HG03432 (cell line): ENCODE measurements at regions not wholly inside any gene's neighbourhood (a gene's known extent, or its start where the extent isn't known, plus 50 kb on each side); places are given as distances from the start of the nearest gene placed in this dataset.

ENCODE experiments used
- ATAC-seq: cut with Tn5 transposase; IDR thresholded peaks from one replicate; pipeline ENCODE4 v1.9.1; 2021; ENCODE audit warnings: mild to moderate bottlenecking, moderate library complexity; ENCODE audit not compliant: unreplicated experiment

DNA sequence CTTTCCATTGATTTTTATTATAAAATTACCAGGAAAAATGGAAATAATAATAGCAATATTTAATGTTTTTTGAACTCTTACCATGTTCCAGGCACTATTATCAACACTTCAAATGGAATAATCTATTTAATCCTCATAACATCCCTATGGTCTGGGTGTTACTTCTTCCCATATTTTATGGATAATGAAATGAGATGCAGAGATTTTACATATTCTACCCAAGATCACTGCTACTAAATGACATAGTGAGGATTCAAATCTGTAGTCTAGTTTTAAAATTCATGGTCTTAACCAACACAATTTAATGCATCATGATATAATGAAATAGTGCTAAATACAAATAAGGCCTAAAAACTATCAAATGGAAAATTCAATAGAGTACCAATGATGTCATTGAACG lies 70.4 kb upstream of the COL3A1 start:
- ATAC-seq = no peak

- no peak for ATAC-seq
Observed at GRCh38 chr2:188909036-188909435, 65.1 kb upstream of the COL3A1 start.

DNA sequence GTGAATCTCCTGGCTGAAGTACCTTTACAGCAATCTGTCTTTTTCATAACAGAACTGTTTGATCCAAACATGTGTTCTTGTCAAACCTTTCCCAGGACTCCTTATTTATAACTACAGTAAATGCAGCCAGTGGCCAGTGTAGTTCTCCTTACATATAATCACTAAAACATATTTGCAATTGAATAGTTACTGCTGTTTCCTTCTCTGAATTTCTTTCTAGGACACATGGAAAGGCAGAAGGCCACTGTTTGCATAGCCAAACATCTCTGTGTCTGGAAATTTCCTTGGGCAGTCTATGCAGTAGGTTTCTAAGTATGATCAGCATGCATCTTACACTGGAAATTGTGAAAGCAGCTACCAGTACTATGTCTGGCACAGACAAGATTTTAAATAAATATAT lies 57.4 kb upstream of the COL3A1 start:
- ATAC-seq = no peak

GRCh38 chr2:188917632-188918031 lies 56.5 kb upstream of the COL3A1 start:
- ATAC-seq = no peak

DNA sequence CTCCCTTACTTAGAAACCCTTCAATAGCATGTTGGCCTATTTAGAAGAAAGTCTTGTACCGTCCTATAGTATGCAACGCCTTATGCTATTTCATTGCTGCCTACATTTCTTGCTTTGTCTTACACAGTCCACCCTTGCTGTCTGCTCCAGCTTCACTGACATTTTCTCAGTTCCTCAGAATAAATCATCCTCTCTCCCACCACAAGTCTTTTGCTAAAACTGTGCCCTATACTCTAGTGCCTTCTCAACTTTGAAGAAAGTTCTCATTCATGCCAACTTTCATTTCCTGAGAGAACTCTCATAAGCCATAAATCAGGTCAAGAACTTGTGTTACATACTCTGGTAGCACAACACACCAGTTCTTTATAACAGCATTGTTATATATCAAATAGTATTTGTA lies 54.3 kb upstream of the COL3A1 start:
- ATAC-seq = peak; percentile 86

DNA sequence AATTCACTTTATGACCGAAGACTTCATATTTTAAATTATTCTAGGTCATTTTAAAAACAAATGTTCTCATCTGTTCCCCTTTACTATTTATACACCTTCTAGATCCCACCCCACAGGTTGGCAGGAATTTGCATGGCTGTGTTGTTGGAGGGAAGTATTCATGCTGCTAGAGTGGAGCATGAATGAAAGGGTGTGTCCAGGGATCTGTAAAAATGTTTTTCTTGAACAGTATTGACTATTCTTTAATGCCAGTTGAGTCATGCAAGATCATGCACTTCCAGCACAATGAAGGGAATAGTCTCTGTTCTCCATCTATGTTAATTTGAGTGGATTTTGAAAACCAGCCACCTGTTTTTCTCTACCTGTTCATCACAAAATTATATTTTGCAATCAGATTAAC lies 52.0 kb upstream of the COL3A1 start:
- no peak for ATAC-seq
